Ishikawa (cell line): ENCODE measurements at regions not wholly inside any gene's neighbourhood (a gene's known extent, or its start where the extent isn't known, plus 50 kb on each side); places are given as distances from the start of the nearest gene placed in this dataset.

ENCODE experiments used
- REST ChIP-seq: IDR thresholded peaks from 2 replicates; pipeline ENCODE4 v1.6.1; 2012; ENCODE audit warnings: low read depth, mild to moderate bottlenecking
- USF1 ChIP-seq: IDR thresholded peaks from 2 replicates; pipeline ENCODE4 v1.6.1; 2012

GRCh38 chr14:58828298-58828697, 190.5 kb downstream of the DACT1 start:
- no peak for TF ChIP-seq USF1
- TF ChIP-seq REST, result no peak
